ENCODE measurements at regions not wholly inside any gene's neighbourhood (a gene's known extent, or its start where the extent isn't known, plus 50 kb on each side); places are given as distances from the start of the nearest gene placed in this dataset.

GRCh38 chr6:1089859-1090258 is 222.0 kb upstream of the FOXQ1 start:
- H3K4me3 ChIP-seq (ENCODE audit: low read length): no peak overlapping the region
- H3K9me3 ChIP-seq (replicated peaks; ENCODE audit: insufficient read depth, low read length): no peaks in the 10 kb centered on the region

GRCh38 chr6:1088492-1089001 is 223.4 kb upstream of the FOXQ1 start:
- no peaks in the 10 kb centered on the region for H3K27me3 ChIP-seq (replicated peaks; ENCODE audit: insufficient read depth, low read length)
- no peaks in the 10 kb centered on the region for H3K79me2 ChIP-seq (ENCODE audit: low read length)
- no peaks in the 10 kb centered on the region for H3K4me1 ChIP-seq (ENCODE audit: low read length)
- H3K9ac ChIP-seq (ENCODE audit: low read length): no peak overlapping the region
- no peak overlapping the region for H3K27ac ChIP-seq (ENCODE audit: low read length)
- TF ChIP-seq EZH2 (optimal IDR thresholded peaks at IDR 0.05; ENCODE audit: low read depth, low read length) (no peak), CTCF (IDR thresholded peaks at IDR 0.05; ENCODE audit: low read length) (no peak), EZH2phosphoT487 (IDR thresholded peaks at IDR 0.05; ENCODE audit: low read length) (no peak)
- no peak overlapping the region for H3K4me2 ChIP-seq (ENCODE audit: low read depth, low read length)
- no peaks in the 10 kb centered on the region for H3F3A ChIP-seq (ENCODE audit: insufficient read depth, low read length)
- no peak overlapping the region for H3K4me3 ChIP-seq (ENCODE audit: low read length)
- no peak for DNase-seq
- no peak overlapping the region for H2AFZ ChIP-seq (ENCODE audit: low read length)
- no peaks in the 10 kb centered on the region for H3K36me3 ChIP-seq (replicated peaks; ENCODE audit: insufficient read depth, low read length)
- no peaks in the 10 kb centered on the region for H3K9me3 ChIP-seq (replicated peaks; ENCODE audit: insufficient read depth, low read length)
- H3K9me2 ChIP-seq (replicated peaks; ENCODE audit: insufficient read depth, low read length): no peaks in the 10 kb centered on the region
- H4K20me1 ChIP-seq (ENCODE audit: insufficient read depth, low read length): no peaks in the 10 kb centered on the region

More at GRCh38 chr6:1089859-1090258, 222.0 kb upstream of the FOXQ1 start:
- H3K27ac ChIP-seq (ENCODE audit: low read length): no peak overlapping the region
- no peak overlapping the region for H3K4me2 ChIP-seq (ENCODE audit: low read depth, low read length)
- no peak for TF ChIP-seq EZH2 (optimal IDR thresholded peaks at IDR 0.05; ENCODE audit: low read depth, low read length)
- no peak for TF ChIP-seq EZH2phosphoT487 (IDR thresholded peaks at IDR 0.05; ENCODE audit: low read length)
- no peak for TF ChIP-seq CTCF (IDR thresholded peaks at IDR 0.05; ENCODE audit: low read length)
- no peak overlapping the region for H3K9ac ChIP-seq (ENCODE audit: low read length)
- H4K20me1 ChIP-seq (ENCODE audit: insufficient read depth, low read length): no peaks in the 10 kb centered on the region
- H2AFZ ChIP-seq (ENCODE audit: low read length): no peak overlapping the region
- H3K79me2 ChIP-seq (ENCODE audit: low read length): no peaks in the 10 kb centered on the region
- no peaks in the 10 kb centered on the region for H3K27me3 ChIP-seq (replicated peaks; ENCODE audit: insufficient read depth, low read length)
- H3F3A ChIP-seq (ENCODE audit: insufficient read depth, low read length): no peaks in the 10 kb centered on the region
- H3K9me2 ChIP-seq (replicated peaks; ENCODE audit: insufficient read depth, low read length): no peaks in the 10 kb centered on the region
- no peaks in the 10 kb centered on the region for H3K4me1 ChIP-seq (ENCODE audit: low read length)
- H3K36me3 ChIP-seq (replicated peaks; ENCODE audit: insufficient read depth, low read length): no peaks in the 10 kb centered on the region
- no peak for DNase-seq

- TF ChIP-seq EZH2 (optimal IDR thresholded peaks at IDR 0.05; ENCODE audit: low read depth, low read length) (no peak), EZH2phosphoT487 (IDR thresholded peaks at IDR 0.05; ENCODE audit: low read length) (no peak), CTCF (IDR thresholded peaks at IDR 0.05; ENCODE audit: low read length) (no peak)
- H2AFZ ChIP-seq (ENCODE audit: low read length): no peak overlapping the region
- no peaks in the 10 kb centered on the region for H3K36me3 ChIP-seq (replicated peaks; ENCODE audit: insufficient read depth, low read length)
- no peaks in the 10 kb centered on the region for H3K4me1 ChIP-seq (ENCODE audit: low read length)
- DNase-seq: no peak
- no peaks in the 10 kb centered on the region for H3K9me3 ChIP-seq (replicated peaks; ENCODE audit: insufficient read depth, low read length)
- no peak overlapping the region for H3K9ac ChIP-seq (ENCODE audit: low read length)
- H3K79me2 ChIP-seq (ENCODE audit: low read length): no peaks in the 10 kb centered on the region
- H4K20me1 ChIP-seq (ENCODE audit: insufficient read depth, low read length): no peaks in the 10 kb centered on the region
- H3K4me2 ChIP-seq (ENCODE audit: low read depth, low read length): no peak overlapping the region
- H3F3A ChIP-seq (ENCODE audit: insufficient read depth, low read length): no peaks in the 10 kb centered on the region
- H3K9me2 ChIP-seq (replicated peaks; ENCODE audit: insufficient read depth, low read length): no peaks in the 10 kb centered on the region
- no peak overlapping the region for H3K27ac ChIP-seq (ENCODE audit: low read length)
- H3K27me3 ChIP-seq (replicated peaks; ENCODE audit: insufficient read depth, low read length): no peaks in the 10 kb centered on the region
- H3K4me3 ChIP-seq (ENCODE audit: low read length): no peak overlapping the region
Measured at GRCh38 chr6:1087154-1087843, 224.6 kb upstream of the FOXQ1 start.

Measured in MM.1S (cell line).